ENCODE measurements at regions not wholly inside any gene's neighbourhood (a gene's known extent, or its start where the extent isn't known, plus 50 kb on each side); places are given as distances from the start of the nearest gene placed in this dataset.

- H3K27me3 ChIP-seq (replicated peaks; ENCODE audit: insufficient read depth): no peaks in the 10 kb centered on the region
- no peak overlapping the region for H3K27ac ChIP-seq
- no peak for TF ChIP-seq CTCF (IDR thresholded peaks at IDR 0.05)
- no peaks in the 10 kb centered on the region for H3K9me3 ChIP-seq
- ATAC-seq (ENCODE audit: insufficient number of reproducible peaks, low FRiP score, low read depth) (no peak), DNase-seq (ENCODE audit: low spot score) (no peak)
- H3K36me3 ChIP-seq: no peaks in the 10 kb centered on the region
- H3K4me1 ChIP-seq (ENCODE audit: control insufficient read depth in 1 of 2, low read depth in 2 of 2): peaks cover 24 to 46% of the 10 kb centered on the region in 2 donors
- H3K4me3 ChIP-seq: no peak overlapping the region
These were observed 103.3 kb upstream of the DST start for GRCh38 chr6:56745971-56746370.

- no peak for ATAC-seq (ENCODE audit: insufficient number of reproducible peaks, low FRiP score, low read depth)
- Histone ChIP-seq H3K36me3 (no peaks in the 10 kb centered on the region), H3K4me1 (ENCODE audit: control insufficient read depth in 1 of 2, low read depth in 2 of 2) (peaks cover 24 to 44% of the 10 kb centered on the region in 2 donors), H3K4me3 (no peak overlapping the region), H3K9me3 (no peaks in the 10 kb centered on the region), H3K27me3 (replicated peaks; ENCODE audit: insufficient read depth) (no peaks in the 10 kb centered on the region), H3K27ac (no peak overlapping the region)
- DNase-seq (ENCODE audit: low spot score): no peak
- TF ChIP-seq CTCF (IDR thresholded peaks at IDR 0.05): no peak
These were observed 102.4 kb upstream of the DST start for GRCh38 chr6:56745081-56745480.

- Histone ChIP-seq H3K9me3 (no peaks in the 10 kb centered on the region), H3K36me3 (no peaks in the 10 kb centered on the region), H3K4me3 (no peak overlapping the region), H3K27ac (no peak overlapping the region), H3K4me1 (ENCODE audit: control insufficient read depth in 1 of 2, low read depth in 2 of 2) (peaks cover 18 to 42% of the 10 kb centered on the region in 2 donors), H3K27me3 (replicated peaks; ENCODE audit: insufficient read depth) (no peaks in the 10 kb centered on the region)
- ATAC-seq (ENCODE audit: insufficient number of reproducible peaks, low FRiP score, low read depth): no peak
- TF ChIP-seq CTCF (IDR thresholded peaks at IDR 0.05): no peak
- DNase-seq (ENCODE audit: low spot score): no peak
These were observed 101.8 kb upstream of the DST start for GRCh38 chr6:56744528-56744927.

- ATAC-seq (ENCODE audit: insufficient number of reproducible peaks, low FRiP score, low read depth): no peak
- Histone ChIP-seq H3K36me3 (no peaks in the 10 kb centered on the region), H3K27me3 (replicated peaks; ENCODE audit: insufficient read depth) (no peaks in the 10 kb centered on the region), H3K9me3 (no peaks in the 10 kb centered on the region), H3K27ac (peak overlapping the region in 1 of 2 donors; percentile 0), H3K4me3 (peak overlapping the region; percentile 38), H3K4me1 (ENCODE audit: control insufficient read depth in 1 of 2, low read depth in 2 of 2) (peaks cover 9 to 34% of the 10 kb centered on the region in 2 donors)
- TF ChIP-seq CTCF (IDR thresholded peaks at IDR 0.05): no peak
- DNase-seq (ENCODE audit: low spot score): no peak
These were observed 99.6 kb upstream of the DST start for GRCh38 chr6:56742122-56742791.

- DNase-seq (ENCODE audit: low spot score) (no peak), ATAC-seq (ENCODE audit: insufficient number of reproducible peaks, low FRiP score, low read depth) (no peak)
- Histone ChIP-seq H3K4me3 (no peak overlapping the region), H3K36me3 (no peaks in the 10 kb centered on the region), H3K9me3 (no peaks in the 10 kb centered on the region), H3K27me3 (replicated peaks; ENCODE audit: insufficient read depth) (no peaks in the 10 kb centered on the region), H3K27ac (peak overlapping the region in 1 of 2 donors; percentile 0), H3K4me1 (ENCODE audit: control insufficient read depth in 1 of 2, low read depth in 2 of 2) (peaks cover 9 to 34% of the 10 kb centered on the region in 2 donors)
- no peak for TF ChIP-seq CTCF (IDR thresholded peaks at IDR 0.05)
These were observed 98.8 kb upstream of the DST start for GRCh38 chr6:56741472-56741871.

All from thoracic aorta (tissue), 2 donors.